ENCODE measurements at regions not wholly inside any gene's neighbourhood (a gene's known extent, or its start where the extent isn't known, plus 50 kb on each side); places are given as distances from the start of the nearest gene placed in this dataset.

DNA sequence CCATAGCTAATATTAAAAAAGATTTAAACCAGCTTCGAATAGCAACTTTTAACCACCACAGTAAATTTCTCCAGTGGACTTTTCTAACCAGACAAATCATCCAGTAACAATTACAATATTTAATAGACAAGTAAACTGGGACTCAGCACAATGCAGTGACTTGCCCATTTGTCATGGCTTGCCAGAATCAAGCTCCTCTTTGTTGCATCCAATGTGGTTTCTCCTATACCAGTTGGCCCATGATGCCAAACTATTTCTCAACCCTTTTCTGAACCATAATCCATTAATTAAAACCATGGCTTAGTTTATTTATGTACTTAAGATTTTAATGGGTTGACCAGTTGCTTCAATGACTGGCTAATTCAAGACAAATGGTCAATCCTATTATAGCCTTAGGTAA, 64.4 kb downstream of the DIO2 start:
- in situ Hi-C loops (cut with MboI; ENCODE audit: low pct_unique_long_range_greater_than_20kb in 2 of 9, low sequenced_read_pairs in 9 of 9, unreplicated experiment in 9 of 9), result no loop called here
- H3K27ac ChIP-seq, result no peak overlapping the region
- no peak overlapping the region for H3K4me3 ChIP-seq
- no peak for ATAC-seq (replicated peaks in 6 of 8)
- H3K4me1 ChIP-seq (replicated peaks in 1 of 2), result no peaks in the 10 kb centered on the region
- 0 to 100% (median 60%) methylated on average over 1 of the region's 1 CpG; no CpG with 5 or more reads in 4 of the 10 experiments for WGBS, 10 experiments

DNA sequence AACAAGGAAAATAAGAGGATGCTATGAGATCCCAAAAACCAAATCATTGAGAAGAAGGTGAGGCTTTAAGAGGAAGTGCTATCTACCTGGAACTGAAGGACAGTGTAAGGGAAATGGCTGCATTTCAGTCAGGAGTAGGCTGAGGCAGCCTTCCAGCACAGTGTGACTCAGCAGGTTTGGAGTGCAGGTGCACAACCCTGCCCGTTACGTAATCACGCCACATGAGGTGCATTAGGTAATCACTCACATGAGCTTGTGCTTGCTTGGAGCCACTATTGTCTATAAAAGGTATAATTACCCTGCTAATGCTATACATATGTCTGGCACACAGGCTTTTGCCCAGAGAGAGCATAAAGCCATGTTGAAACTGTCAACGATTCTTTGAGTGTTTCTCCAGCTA, 74.9 kb downstream of the DIO2 start:
- peak in 1 of 8 experiments; percentile 21 for ATAC-seq (replicated peaks in 6 of 8)
- in situ Hi-C loops (cut with MboI; ENCODE audit: low pct_unique_long_range_greater_than_20kb in 2 of 9, low sequenced_read_pairs in 9 of 9, unreplicated experiment in 9 of 9), result no loop called here
- H3K27ac ChIP-seq, result no peak overlapping the region

DNA sequence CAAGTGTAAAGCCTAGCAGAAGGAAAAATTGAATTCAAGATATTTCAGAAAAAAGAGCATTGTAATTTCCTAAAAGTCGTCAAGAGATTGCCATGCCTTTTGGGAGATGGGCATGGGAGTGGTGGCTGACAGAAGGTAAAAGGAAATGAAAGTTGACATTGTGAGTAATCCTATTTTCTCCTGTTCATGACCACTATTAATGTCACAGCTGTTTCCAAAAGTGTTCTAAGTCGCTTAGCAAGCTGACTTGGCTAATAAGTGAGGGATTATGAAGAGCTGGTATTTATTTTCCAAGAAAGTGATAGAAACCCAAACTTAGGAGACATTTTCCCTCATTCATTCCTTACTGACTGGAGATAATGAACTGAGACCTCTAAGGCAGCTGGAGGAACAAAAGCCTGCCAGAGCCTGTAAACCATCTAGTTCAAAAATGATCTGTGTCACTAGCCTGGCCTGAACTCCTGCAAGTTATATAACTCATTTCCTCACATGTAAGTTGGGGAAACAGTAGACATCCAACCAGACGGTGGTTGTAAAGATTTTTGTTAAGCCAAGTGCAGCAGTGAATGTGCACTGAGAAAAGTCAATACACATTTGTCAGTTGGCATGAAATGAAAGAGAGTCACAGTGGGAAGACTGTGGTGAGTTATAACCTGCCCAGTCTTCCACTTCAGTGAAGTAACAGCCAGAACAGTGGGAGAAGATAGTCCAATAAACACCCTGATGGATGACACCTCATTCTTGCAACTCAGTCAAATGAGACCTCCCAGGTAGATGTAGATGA, 75.8 kb downstream of the DIO2 start:
- ATAC-seq (replicated peaks in 6 of 8), result peak in 2 of 8 experiments; percentile 9 to 58
- WGBS, 10 experiments, result 0 to 82% (median 61%) methylated on average over 2 to 3 of the region's 3 CpGs; no CpG with 5 or more reads in 2 of the 10 experiments
- Histone ChIP-seq H3K4me1 (replicated peaks in 1 of 2) (no peaks in the 10 kb centered on the region), H3K27ac (no peak overlapping the region), H3K4me3 (no peak overlapping the region)
- in situ Hi-C loops (cut with MboI; ENCODE audit: low pct_unique_long_range_greater_than_20kb in 2 of 9, low sequenced_read_pairs in 9 of 9, unreplicated experiment in 9 of 9), result no loop called here

More for the DNA sequence above, 74.9 kb downstream of the DIO2 start:
- no peak overlapping the region for H3K4me3 ChIP-seq
- WGBS, 10 experiments, result 24 to 100% (median 95%) methylated on average over 1 to 4 of the region's 4 CpGs; no CpG with 5 or more reads in 3 of the 10 experiments
- H3K4me1 ChIP-seq (replicated peaks in 1 of 2), result no peaks in the 10 kb centered on the region

DNA sequence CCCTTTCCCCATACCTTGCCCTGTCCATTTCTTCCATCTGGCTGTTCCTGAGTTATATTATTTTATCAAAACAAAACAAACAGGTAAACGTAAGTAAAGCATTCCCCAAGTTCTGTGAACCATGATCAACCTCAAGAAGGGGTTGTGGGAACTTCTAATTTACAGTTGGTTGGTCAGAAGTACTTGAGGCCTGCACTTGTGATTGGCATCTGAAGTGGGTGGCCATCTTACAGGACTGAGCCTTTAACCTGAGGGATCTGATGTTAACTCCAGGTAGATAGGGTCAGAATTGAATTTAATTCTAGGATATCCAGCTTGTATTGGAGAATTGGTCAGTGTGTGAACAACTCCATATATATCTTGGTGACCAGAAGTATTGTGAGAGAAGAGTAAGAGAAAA, 77.0 kb downstream of the DIO2 start:
- Histone ChIP-seq H3K4me1 (replicated peaks in 1 of 2) (no peaks in the 10 kb centered on the region), H3K4me3 (no peak overlapping the region), H3K27ac (no peak overlapping the region)
- in situ Hi-C loops (cut with MboI; ENCODE audit: low pct_unique_long_range_greater_than_20kb in 2 of 9, low sequenced_read_pairs in 9 of 9, unreplicated experiment in 9 of 9), result no loop called here
- 0 to 100% (median 50%) methylated on average over 1 of the region's 1 CpG; no CpG with 5 or more reads in 3 of the 10 experiments for WGBS, 10 experiments
- no peak for ATAC-seq (replicated peaks in 6 of 8)

DNA sequence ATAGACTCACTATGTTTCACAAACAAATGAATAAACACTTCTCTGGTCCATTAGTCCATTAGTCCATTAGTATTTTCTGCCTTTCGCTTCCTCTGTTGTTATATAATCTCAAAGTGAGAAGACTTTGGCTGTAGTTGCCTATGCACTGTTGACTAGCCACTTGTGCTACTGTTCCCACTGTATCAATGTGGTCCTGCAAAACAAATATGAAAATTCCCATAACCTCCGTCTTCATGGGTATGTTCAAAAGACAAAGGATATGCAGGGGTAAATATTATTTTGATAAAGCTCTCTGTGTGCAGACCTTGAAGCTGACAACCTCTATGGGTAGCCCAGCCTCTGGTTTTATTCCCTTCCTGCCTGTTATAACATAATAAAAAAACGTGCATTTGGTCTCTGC, 77.8 kb downstream of the DIO2 start:
- no peak overlapping the region for H3K4me3 ChIP-seq
- in situ Hi-C loops (cut with MboI; ENCODE audit: low pct_unique_long_range_greater_than_20kb in 2 of 9, low sequenced_read_pairs in 9 of 9, unreplicated experiment in 9 of 9), result no loop called here
- ATAC-seq (replicated peaks in 6 of 8), result no peak
- no peak overlapping the region for H3K27ac ChIP-seq
- 20 to 92% (median 51%) methylated on average over 1 to 3 of the region's 3 CpGs; no CpG with 5 or more reads in 2 of the 10 experiments for WGBS, 10 experiments
- H3K4me1 ChIP-seq (replicated peaks in 1 of 2), result no peaks in the 10 kb centered on the region

DNA sequence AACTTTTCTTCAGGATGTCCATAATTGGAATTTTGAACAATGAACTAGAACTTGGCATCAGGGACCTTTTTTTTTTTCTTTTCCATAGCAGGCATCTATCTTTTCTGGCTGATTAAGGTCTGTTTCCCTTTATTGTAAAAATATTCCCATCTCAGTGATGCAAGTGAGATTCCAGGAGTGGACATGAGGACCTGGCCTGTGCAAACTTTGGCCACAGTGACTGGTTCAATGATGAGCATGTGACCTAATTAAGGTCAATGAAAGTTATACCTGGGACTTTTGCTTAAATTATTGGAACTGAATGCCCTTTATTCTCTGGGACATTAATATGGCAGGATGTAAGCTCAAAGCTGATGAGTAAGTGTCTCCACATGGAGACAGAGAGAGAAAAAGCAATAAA, 83.8 kb downstream of the DIO2 start:
- H3K4me1 ChIP-seq (replicated peaks in 1 of 2), result no peaks in the 10 kb centered on the region
- H3K4me3 ChIP-seq, result no peak overlapping the region
- ATAC-seq (replicated peaks in 6 of 8), result no peak
- H3K27ac ChIP-seq, result no peak overlapping the region
- in situ Hi-C loops (cut with MboI; ENCODE audit: low pct_unique_long_range_greater_than_20kb in 2 of 9, low sequenced_read_pairs in 9 of 9, unreplicated experiment in 9 of 9), result no loop called here

DNA sequence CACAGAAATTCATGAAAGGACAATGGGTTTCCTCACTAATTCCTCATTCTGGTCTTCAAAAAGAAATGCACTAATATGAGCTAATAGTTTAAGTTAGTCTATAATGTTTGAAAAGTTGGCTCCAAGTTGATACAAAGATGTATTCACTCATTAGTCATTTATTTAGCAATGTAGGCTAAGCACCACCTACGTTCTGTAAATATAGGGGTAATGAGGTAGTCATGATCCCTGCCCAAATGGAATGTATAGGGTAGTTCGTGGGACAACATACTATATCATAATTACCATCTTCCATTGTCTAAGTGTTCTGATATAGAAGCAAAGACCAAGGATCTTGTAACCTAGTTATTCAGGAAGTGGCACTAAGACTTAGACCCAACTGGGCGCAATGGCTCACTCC, 86.5 kb downstream of the DIO2 start:
- H3K4me1 ChIP-seq (replicated peaks in 1 of 2), result no peaks in the 10 kb centered on the region
- 0 to 100% (median 67%) methylated on average over 1 to 3 of the region's 3 CpGs; no CpG with 5 or more reads in 2 of the 10 experiments for WGBS, 10 experiments
- no peak overlapping the region for H3K27ac ChIP-seq
- in situ Hi-C loops (cut with MboI; ENCODE audit: low pct_unique_long_range_greater_than_20kb in 2 of 9, low sequenced_read_pairs in 9 of 9, unreplicated experiment in 9 of 9), result no loop called here
- ATAC-seq (replicated peaks in 6 of 8), result no peak
- H3K4me3 ChIP-seq, result no peak overlapping the region

DNA sequence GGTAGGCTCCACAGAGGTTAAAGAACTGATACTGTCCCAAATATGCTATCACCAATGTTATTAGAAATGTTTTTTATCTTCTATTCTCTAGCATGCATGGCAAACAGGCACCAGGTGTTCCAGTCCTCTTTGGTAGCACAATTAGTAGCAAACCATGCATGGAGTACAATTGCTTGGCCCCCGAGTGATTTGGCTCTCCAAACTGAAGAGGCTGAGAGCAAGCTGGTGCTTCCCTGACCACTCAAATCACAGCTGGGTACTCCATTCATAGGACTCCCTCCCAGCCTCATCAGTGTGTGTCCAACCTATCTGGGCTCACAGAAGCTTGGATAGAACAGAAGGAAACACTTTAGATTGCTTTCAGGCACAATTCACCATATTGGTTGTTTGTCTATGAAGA, 93.4 kb downstream of the DIO2 start:
- WGBS, 10 experiments, result 60 to 100% (median 100%) methylated on average over 1 of the region's 1 CpG; no CpG with 5 or more reads in 6 of the 10 experiments
- in situ Hi-C loops (cut with MboI; ENCODE audit: low pct_unique_long_range_greater_than_20kb in 2 of 9, low sequenced_read_pairs in 9 of 9, unreplicated experiment in 9 of 9), result no loop called here
- Histone ChIP-seq H3K4me1 (replicated peaks in 1 of 2) (no peaks in the 10 kb centered on the region), H3K4me3 (no peak overlapping the region), H3K27ac (no peak overlapping the region)
- no peak for ATAC-seq (replicated peaks in 6 of 8)

DNA sequence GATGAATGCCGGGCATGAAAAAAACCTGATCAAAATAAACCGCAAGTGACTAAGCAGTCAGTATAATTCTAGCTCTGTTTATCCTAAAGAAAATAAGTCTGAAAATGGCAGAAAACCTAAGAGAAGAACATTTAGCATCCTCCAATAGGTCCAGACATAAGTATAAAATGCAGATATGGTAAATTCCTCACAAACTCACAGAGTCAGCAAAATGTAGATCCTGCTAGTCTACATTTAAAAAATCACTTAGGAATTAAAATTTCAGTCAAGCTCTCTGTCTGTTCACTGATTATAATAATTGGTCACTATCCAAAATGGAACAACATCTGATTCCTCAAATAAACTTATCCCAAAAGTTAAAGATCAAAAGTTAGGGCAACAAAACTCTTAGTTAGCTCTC, 95.1 kb downstream of the DIO2 start:
- 73 to 100% (median 90%) methylated on average over 1 to 2 of the region's 2 CpGs; no CpG with 5 or more reads in 2 of the 10 experiments for WGBS, 10 experiments
- in situ Hi-C loops (cut with MboI; ENCODE audit: low pct_unique_long_range_greater_than_20kb in 2 of 9, low sequenced_read_pairs in 9 of 9, unreplicated experiment in 9 of 9), result no loop called here
- Histone ChIP-seq H3K4me1 (replicated peaks in 1 of 2) (peaks cover 3 to 4% of the 10 kb centered on the region in 2 donors), H3K27ac (no peak overlapping the region), H3K4me3 (no peak overlapping the region)
- ATAC-seq (replicated peaks in 6 of 8), result no peak

DNA sequence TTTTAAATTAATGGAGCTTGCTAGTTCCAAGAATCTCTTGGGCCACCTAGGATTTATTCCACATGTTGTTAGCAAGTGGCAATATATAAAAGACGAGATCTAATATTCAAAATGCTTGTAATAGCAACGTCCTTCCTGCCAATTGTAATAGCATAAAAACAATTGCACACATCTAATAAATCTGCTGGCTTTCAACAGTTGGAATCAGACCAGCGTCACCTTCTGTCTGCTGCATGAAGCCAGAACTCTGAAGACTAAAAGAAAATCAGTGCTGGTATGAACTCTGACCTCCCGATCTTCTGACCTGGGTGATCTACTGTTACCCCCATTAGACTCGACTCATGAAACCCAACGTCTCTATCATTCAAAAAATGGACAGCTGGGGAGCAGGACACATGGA, 100.6 kb downstream of the DIO2 start:
- peak in 2 of 8 experiments; percentile 20 to 37 for ATAC-seq (replicated peaks in 6 of 8)
- no peak overlapping the region for H3K4me3 ChIP-seq
- WGBS, 10 experiments, result 10 to 75% (median 30%) methylated on average over 1 to 6 of the region's 6 CpGs; no CpG with 5 or more reads in 2 of the 10 experiments
- H3K27ac ChIP-seq, result no peak overlapping the region
- peaks cover 4 to 12% of the 10 kb centered on the region in 2 donors for H3K4me1 ChIP-seq (replicated peaks in 1 of 2)
- in situ Hi-C loops (cut with MboI; ENCODE audit: low pct_unique_long_range_greater_than_20kb in 2 of 9, low sequenced_read_pairs in 9 of 9, unreplicated experiment in 9 of 9), result no loop called here

DNA sequence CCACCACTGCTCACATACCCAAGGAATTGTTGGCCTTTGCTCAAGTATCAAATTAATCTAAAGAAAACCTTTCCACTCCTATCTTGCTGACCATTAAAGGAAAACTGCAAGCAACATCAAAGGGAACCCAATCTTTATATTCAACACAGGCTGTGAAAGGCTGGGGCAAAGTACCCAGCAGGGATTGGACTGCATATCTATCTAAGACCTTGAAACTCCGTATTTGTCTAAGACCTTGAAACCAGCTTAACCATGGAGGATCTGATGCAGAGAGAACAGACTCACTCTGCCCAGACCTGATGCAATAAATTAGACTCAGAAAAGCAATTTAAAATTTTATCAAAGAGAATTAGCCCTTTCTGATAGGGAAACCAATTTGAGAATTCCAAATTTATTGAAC, 102.2 kb downstream of the DIO2 start:
- Histone ChIP-seq H3K4me1 (replicated peaks in 1 of 2) (peaks cover 4 to 12% of the 10 kb centered on the region in 2 donors), H3K27ac (no peak overlapping the region), H3K4me3 (no peak overlapping the region)
- WGBS, 10 experiments, result 40 to 80% (median 60%) methylated on average over 1 of the region's 1 CpG; no CpG with 5 or more reads in 6 of the 10 experiments
- no peak for ATAC-seq (replicated peaks in 6 of 8)
- in situ Hi-C loops (cut with MboI; ENCODE audit: low pct_unique_long_range_greater_than_20kb in 2 of 9, low sequenced_read_pairs in 9 of 9, unreplicated experiment in 9 of 9), result no loop called here

DNA sequence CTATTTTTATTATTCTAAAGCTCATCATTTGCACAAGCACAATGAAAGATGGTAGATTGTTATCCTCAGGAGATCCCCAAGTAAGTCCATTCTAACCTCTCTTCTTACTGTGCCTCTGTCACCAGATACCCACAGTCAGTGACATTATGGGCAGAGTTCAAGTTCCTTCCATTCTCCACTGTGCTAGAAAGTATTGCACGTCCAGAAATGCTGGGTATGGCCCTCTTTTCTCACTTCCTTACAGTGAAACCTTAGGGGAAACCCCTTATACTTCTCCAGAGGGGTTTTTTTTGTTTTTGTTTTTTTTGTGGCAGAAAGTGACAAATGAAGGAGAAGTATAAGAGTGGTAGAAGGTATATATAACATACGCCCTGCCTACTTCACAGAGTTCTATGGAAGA, 102.9 kb downstream of the DIO2 start:
- Histone ChIP-seq H3K4me1 (replicated peaks in 1 of 2) (peaks cover 4 to 12% of the 10 kb centered on the region in 2 donors), H3K4me3 (no peak overlapping the region), H3K27ac (no peak overlapping the region)
- ATAC-seq (replicated peaks in 6 of 8), result no peak
- in situ Hi-C loops (cut with MboI; ENCODE audit: low pct_unique_long_range_greater_than_20kb in 2 of 9, low sequenced_read_pairs in 9 of 9, unreplicated experiment in 9 of 9), result no loop called here
- 17 to 100% (median 73%) methylated on average over 1 to 2 of the region's 2 CpGs; no CpG with 5 or more reads in 2 of the 10 experiments for WGBS, 10 experiments

DNA sequence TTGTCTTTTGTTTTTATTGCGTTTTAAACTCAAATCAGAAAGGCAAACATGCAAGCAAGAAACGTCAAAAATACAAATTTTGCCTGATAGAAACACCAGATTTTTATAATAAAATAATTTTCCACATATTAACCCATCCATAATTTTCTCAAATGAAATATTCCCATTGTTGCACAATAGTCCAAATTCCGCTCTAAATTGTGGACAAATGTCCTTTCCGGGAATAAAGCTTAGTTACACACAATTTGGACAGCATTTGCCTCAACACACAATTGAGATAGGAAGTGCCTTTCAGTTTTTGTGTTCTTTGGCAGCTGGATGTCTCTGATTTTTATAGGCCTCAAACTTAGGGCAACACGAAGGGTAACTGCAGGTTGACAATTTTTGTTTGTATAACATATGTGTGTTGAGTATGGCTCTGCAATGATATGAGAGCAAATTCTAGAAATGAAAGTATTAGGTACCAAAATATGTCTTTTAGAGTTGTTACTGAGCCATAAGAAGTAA, 105.8 kb downstream of the DIO2 start:
- no peak for ATAC-seq (replicated peaks in 6 of 8)
- WGBS, 10 experiments, result 27 to 84% (median 67%) methylated on average over 2 to 5 of the region's 5 CpGs

DNA sequence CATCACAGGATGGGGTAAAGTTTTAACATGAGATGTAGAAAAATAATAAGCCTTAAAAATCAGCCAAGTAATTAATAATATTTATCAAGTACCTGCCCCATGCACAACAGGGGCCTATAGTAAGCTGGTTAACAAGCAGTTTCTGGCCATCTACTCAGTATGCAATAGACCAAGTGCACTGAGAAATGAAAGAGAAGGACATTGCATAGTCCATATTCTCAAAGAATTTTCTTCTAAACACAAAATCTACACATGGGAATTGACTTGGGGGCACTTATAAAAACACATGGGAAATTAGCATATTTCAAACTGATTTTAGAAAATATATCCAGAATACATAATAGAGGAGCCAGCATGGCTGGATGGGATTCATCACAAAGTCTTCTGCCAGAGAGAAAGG, 109.5 kb downstream of the DIO2 start:
- no peak overlapping the region for H3K27ac ChIP-seq
- H3K4me1 ChIP-seq (replicated peaks in 1 of 2), result no peaks in the 10 kb centered on the region
- peak in 3 of 8 experiments; percentile 40 to 63 (median 52) for ATAC-seq (replicated peaks in 6 of 8)
- H3K4me3 ChIP-seq, result no peak overlapping the region
- in situ Hi-C loops (cut with MboI; ENCODE audit: low pct_unique_long_range_greater_than_20kb in 2 of 9, low sequenced_read_pairs in 9 of 9, unreplicated experiment in 9 of 9), result no loop called here

More for the DNA sequence above, 105.8 kb downstream of the DIO2 start:
- in situ Hi-C loops (cut with MboI; ENCODE audit: low pct_unique_long_range_greater_than_20kb in 2 of 9, low sequenced_read_pairs in 9 of 9, unreplicated experiment in 9 of 9), result no loop called here
- peaks cover 0 to 2% of the 10 kb centered on the region in 2 donors for H3K4me1 ChIP-seq (replicated peaks in 1 of 2)
- H3K27ac ChIP-seq, result no peak overlapping the region
- H3K4me3 ChIP-seq, result no peak overlapping the region

Measured in motor neuron (in vitro differentiated cells).